ENCODE measurements at regions not wholly inside any gene's neighbourhood (a gene's known extent, or its start where the extent isn't known, plus 50 kb on each side); places are given as distances from the start of the nearest gene placed in this dataset.

DNA sequence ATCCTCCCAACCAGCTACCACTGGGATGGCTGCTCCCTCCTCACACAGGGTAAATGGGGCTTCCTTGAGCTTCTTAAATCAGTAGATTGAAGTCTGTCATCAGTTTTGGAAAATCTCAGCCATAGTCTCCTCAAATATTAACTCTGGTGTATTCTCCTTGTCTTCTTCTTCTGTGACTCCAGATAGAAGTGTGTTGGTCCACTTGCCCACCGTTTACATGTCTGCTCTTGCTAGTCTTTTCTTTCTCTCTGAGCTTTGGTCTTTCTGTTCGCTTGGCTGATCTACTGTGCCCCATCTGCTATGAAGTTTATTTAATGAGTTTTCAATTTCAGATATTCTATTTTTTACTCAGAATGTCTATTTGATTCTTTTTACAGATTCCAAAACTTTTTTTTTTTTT lies 281.7 kb upstream of the HDAC4 start:
- DNase-seq: no peak

DNA sequence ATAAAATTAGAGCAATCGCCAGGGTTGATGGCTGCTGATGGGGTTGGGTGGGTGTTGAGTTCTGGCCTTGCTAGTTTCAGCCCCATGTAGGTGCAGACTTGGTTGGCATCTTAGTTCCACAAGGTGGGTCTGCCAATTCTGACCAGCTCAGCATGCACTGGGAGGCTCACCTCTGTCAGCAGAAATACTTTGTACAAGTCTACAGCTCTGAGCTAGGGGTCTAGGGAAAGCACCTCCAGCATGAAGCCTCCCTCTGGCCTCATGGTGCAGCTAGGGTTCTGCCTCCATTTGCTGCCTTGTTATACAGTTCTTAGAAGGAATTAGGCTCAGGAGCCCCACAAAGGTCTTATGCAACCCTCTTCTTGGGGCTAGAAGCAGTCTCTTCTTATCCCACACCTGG lies 278.9 kb upstream of the HDAC4 start:
- DNase-seq: no peak

DNA sequence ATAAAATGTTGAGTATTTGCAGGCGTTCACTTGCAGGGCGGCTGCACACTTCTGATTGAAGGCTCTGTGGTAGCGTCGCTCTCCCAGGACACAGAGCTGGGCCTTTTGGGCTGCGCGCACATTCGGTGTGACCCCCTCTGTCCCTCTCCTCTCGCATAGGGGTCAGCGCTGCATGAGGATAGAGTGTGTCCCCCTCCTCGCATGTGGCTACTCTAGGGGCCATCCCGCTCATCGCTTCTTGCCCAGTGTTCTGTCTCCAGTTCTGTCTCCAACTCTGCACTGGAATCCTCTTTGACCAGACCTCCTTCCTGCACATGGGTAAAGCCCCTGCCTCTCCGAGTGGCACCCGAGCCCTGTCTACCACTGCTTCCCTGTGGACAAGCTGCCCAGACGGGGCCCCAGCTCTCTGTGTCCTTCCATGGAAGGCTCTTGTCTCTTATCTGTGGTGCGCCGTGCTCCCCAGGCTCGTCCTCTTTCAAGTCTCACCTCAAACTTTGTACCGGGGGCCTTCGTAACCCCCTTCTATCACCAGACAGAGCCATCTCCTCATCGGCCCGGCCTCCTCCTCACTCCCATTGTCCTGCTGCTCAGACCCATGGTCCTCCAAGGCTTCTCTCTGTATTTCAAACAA lies 278.0 kb upstream of the HDAC4 start:
- no peak for DNase-seq

DNA sequence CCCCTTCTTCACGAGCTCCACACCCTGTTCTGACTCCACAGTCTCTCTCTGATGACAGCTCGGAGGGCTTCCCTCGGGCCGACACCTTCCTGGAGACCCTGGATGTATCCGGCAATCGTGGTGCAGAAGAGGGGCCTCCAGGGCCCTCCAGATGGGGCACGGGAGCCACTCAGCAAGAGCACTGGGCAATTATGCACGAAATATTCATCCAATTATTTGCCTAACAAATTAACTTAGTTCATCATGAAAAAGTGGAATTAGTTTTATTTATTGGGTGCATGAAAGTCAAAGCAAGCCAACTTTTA lies 277.3 kb upstream of the HDAC4 start:
- no peak for DNase-seq

DNA sequence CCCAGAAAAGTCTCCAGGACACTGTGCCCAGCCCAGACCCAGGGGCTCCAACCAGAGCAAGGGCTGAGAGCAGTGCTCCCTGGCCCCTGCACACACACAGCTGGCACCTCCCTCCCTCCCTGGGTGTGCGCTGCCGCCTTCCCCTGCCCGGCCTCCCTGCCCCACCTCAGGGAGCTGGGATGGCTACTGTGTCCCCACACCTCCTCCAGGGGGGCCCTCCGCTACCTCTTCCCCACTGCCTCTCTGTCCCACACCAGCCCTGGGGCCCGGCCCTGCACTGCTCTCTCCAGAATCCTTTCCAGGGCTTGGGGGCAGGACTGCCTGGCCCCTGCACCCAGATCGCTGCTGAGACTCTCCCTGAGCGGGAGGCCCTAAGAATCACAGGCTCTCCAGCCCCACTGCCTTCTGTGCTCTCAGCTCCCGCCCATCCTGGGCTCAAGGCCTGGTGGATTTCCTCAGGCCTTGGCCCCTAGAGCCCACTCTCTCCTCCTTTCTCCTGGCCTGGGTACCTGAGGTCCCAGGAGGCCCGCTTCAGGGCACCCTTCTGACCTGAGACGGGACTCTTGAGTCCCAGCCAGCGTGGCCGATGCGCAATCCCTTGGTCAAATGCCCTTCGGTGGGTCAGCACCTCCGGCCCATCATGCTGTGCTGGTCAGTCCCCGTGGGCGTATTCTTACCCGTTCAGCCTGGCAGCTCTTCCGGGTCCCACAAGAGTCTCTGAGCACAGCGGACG lies 276.8 kb upstream of the HDAC4 start:
- no peak for DNase-seq

DNA sequence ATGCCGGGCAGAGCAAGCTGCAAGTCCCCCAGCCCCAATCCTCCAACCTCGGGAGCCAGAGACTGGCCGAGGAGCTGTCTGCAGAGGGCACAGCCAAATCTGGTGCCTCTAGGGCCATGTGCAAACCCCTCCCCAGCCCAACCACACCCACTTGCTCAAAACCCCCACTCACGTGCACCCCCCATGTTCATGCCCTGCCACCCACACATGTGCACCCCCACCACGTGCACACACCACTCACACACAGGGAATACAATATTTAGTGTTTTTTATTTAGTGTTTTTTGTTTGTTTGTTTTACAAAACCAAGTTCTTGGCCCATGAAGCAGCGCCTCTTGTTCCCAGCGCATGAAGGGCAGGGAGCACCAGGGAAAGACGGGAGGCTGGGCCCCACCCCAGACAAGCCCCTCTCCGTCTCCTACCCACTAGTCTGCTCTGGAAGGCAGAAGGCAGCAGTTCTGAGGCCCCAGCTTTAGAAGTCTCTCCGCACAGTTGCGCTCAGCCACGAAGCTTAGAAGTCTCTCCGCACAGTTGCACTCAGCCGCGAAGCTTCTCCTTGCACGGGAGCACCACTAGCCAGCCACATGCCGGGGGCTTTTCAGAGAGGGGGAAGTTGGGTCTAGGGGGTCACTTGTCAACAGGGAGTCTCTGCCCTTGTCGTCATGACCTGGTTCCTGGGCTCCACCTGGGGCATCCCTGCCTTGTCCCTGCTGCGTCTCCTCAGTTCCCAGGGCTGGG lies 276.1 kb upstream of the HDAC4 start:
- DNase-seq: no peak

DNA sequence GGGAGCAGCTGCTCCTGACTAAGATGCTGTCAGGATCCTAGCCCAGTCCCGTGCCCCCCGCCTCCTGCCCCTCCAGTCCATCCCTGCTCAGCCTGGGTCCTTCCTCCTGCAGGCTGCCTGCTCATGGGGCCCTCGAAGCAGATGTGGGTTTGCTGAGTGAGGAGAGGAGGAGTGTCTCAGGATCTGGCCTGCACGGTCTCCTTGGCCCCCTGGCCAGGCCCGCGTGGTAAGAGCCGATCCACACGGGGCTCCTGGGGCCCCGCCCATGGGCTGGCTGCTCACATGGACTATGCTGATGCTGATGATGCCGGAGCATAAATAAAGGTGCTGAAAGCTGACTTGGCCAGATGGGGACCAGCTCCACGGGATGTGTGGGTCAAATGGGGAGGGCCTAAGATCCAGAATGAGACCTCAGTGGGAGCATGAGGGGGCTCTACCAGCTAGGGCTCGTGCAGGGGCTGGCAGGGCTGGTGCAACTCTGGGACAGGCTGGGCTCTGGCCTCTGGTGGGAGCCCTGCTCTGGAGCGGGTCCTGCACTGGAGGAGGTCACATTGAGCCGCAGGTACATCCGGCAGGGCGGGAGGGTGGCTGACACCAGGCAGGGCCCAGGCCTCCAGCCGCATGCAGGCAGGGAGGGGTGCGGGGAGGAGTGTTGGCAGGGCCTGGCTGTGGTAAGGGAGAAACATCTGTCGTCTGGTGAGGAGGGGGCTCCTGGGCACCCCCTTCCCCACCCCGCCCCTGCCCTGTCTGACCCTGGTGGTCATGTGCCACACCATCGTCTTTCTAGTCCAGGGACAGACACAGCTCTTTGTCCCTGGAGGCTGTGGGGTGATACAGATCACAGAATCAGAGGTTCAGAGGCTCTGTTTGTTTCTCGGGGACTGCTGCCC lies 275.3 kb upstream of the HDAC4 start:
- DNase-seq: no peak

DNA sequence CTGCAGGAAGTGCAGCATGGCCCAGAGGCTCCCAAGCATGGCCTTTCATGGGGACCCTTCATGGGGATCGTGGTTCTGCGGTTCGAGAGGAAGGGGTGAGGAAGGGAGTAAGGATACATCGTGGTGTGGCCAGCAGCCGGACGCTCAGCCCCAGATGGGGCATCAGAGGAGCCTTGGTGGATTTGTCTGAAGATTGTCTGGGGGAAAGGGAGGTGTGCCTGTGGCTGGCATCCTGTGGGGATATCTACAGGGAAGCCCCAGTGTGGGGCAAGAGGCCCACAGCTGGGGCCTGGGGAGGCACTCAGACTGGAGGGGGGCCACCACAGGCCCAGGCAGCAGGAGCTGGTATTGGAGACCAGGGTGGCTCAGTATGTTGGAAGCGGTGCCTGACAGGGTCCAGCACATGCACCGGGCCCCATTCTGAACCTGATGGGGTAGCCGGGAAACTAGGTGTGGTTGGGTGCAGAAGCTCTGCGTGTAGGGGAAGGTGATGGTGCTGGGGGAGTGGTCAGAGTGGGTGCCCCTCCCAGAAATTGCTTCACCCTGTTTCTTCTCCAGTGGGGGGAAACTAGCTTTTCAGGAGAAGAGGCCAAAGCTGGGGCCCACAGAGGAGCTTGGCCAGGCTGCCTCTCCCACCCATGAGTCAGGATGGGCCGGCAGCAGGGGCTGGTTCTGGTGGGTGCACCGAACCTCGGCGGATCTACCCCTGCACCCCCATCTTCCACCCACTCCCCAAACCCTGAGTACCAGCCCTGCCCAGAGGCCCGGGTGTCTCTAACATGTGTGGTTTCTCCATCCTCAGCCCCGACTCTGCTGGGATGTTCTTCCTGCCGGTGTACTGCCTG lies 274.4 kb upstream of the HDAC4 start:
- no peak for DNase-seq

DNA sequence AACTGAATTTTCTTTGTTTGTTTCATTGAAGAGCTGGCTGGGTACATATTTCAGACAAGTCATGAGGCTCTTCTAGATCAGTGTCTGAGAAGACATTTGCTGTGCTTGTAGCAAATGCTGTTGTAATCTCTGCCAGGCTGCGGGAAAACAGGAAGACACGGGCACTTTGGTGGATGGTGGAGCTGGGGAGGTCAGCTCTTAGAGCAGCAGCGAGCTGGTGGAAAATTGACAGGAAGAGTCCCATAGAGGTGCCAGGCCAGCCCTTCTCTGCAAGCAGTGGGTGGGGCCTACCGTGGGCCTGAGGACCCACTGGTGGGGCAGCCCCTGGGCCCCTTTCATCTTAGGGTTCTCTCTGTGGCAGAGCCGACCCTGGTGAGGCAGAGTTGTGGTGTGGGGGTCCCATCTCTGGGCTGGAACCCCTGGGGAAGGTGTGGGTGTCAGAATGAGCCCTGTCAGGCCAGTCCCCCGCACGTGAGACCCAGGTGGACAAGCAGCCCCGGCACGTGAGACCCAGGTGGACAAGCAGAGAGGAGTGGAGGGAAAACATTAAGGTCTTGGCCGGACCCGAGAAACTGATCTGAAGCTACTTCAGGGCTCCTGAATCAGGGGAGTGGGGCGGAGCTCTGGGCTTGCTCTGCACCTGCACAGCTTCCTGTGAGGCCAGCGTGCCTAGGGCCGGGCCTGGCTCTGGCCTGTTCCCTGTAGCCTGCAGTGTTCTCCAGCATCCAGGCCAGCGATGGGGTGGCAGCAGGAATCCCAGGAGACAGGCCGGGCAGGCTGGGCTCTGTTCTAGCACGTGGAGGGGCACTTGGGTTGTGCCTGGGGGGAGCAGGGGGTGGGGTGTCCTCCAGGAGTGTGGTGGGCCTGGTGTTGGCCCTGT lies 273.5 kb upstream of the HDAC4 start:
- DNase-seq: no peak

DNA sequence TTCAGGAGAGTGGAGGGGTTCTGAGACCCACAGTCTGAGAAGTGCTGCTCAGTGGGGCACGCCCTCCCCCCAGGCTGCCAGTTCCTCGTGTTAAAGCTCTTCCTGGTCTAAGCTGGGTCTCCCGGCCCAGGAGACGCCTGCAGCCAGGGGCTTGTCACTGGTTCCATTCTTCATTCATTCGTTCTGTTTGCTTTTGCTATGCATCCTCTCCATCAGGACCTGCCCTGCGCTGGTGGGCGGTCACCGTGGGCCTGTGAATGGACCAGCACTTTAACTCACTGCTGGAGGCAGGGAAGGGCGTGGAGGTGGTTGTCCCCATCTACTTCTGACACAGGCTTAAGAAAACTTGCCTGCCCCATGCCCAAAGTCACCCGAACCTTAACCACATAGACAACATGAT lies 272.8 kb upstream of the HDAC4 start:
- DNase-seq: no peak

DNA sequence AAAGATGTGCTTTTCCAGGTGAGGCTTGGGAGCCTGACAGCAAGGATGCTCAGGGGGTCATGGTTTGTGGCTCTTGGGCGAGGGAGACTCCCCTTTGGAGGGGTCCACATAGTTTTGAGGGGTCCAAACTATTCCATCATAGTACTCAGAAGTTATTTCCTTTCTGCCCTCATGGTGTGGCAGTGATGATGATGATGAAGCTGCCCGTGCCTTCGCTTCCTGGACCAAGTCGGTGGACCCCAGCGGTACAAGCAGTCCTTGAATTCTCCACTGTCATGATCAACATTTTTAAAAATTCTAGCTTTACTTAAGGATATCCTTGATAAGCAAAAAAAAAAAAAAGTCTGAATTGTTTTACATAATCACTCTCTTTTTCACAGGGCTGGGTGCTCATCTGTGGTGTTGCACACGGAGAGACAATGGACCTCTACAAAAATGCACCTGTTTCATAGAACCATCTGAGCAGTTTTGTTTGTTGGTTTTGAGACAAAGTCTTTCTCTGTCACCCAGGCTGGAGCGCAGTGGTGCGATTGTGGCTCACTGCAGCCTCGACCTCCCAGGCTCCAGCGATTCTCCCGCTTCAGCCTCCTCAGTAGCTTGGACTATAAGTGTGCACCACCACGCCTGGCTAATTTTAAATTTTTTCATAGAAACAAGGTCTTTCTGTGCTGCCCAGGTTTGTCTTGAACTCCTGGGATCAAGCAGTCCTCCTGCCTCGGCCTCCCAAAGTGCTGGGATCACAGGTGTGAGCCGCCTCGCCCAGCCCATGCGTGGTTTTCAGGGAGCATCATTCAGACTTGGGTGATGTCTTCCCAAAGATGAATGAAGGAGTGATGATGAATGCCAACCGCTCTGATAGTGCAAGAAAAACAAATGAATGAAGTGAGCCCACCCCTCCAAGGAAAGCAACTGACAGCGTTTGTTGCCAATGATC lies 271.4 kb upstream of the HDAC4 start:
- DNase-seq: no peak

DNA sequence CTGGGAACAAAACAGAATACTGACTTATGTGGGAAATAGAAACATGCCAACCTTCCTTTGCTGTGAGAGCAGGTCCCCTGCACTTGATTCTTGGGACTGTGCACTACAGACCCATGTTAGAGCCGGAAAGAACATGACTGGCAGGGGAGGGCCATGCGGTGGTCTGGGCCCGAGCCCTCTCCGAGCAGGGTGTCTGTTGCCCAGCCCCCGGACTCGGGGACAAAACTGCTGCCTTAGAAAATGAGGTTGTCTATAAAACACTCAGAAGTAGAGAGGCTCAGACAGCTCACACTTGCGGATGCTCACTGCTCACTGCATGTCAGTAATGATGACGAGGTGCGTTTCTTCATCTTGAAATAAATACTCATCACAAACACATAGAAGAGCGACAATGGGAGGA lies 270.7 kb upstream of the HDAC4 start:
- no peak for DNase-seq

DNA sequence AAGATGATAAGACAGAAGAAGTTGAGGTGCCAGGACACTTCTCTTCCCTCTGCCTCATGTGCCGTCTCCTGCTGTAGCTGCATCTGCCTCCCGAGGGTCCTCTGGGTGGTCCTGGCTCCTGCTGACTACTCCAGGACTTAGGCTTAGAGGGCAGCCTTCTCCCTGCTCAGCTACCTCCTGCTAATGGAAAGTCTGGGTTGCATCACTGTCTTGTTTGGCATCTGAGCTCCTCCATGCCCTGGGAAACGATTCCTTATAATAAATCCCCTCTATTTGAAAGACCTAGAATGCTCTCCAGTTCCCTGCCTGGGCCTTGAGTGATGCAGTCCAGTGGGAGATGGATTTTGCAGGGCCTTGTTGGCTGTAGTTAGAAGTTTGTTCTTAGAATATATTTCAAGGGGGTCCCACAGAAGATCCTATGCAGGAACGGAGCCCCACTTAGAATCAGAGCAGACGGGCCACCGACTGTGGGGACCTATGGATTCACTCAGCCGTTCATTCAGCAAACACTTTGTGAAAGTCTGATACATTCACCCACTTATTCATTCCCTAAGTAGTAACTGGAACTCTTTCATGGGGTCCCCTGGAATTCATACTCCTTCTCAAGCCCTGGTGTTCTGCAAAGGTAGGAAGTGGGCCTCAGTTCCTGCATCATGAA lies 269.8 kb upstream of the HDAC4 start:
- DNase-seq: no peak

DNA sequence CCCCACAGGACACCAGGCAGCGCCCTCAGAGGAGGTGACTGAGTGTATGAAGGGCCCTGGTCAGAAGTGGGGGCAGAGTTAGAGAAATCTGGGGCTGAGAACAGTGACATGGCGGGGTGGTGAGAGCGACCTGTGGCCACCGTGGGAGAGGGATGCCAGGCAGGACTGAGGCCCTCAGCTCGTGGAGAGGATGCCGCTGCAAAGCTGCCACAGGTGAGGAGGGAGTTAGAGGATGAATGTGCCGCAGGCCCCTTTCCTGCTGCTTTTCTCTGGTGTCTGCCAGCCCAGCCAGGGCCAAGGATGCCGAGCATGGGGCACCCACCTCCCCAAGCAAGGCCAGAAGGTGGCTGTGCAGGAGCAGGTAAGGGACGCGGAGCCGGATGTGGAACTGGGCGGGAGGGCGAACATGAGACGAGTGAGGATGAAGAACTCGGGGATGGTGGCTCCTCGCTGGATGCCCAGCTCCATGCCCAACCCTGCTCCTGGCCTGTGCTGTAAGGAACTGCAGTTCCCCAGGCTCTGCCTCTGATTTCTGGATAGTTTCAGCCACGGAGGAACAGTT lies 269.2 kb upstream of the HDAC4 start:
- no peak for DNase-seq

DNA sequence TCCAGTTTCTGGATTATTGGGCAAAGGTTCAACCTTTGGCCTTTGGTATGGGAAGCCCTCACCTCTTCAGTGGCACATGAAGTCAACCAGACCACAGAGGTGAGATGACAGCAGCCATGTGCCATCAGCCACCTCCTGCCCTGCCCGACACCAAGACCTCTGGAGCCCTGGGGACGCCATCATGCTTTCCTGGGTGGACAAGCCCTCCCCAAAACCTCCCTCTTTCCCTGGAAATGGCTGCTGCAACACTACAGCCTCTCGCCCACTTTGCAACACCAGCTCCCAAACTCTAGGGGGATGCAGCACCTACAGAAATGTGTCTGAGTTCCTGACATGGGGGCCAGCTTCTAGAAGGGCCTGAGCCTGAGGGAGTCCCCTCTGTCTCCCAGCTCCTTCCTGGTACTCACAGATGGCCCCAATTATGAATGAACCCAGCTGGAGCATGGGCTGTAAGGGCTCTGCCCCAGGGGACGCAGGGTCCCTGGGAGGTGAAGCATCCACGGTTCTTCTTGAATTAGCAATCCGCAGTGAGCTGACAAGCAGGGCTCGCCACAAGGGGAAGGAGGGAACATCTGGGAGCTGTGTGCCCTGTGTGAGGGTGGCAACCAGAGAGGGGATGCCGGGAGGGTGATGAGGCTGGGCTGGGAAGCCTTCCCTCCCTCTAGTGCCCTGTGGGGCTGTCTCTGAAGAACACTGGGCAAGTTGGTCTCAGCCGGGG lies 268.5 kb upstream of the HDAC4 start:
- no peak for DNase-seq

DNA sequence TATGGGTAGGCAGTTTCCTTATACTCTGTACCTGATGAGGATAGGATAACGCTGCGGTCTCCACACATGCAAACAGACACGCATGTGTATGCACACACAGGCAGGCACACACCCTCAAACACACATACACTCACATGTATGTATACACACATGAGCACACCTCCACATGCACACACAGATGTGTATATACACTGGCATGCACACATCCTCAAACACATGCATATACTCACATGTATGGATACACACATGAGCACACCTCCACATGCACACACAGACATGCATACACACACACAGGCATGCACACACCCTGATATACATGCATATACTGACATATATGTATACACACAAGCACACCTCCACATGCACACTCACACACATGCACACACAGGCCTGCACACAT lies 267.8 kb upstream of the HDAC4 start:
- no peak for DNase-seq

DNA sequence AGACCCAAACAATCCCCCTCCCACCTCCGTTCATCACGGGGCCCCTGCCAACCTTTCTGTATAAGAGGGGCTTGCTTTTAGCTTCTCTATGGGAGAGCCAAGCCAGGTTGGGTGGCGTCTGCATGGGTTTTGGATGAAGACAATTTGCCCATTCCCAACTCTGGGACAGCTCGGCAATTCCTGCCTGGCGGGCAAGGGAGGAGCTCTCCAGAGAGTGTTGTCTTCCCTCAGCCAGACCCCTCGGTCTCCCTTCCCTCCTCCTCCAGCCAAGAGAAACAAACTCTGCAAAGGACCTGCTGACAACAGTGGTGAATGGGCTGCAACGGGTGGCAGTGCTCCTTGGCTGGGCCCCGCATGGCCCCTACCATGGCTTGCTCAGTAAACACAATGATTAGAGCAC lies 267.2 kb upstream of the HDAC4 start:
- DNase-seq: no peak

DNA sequence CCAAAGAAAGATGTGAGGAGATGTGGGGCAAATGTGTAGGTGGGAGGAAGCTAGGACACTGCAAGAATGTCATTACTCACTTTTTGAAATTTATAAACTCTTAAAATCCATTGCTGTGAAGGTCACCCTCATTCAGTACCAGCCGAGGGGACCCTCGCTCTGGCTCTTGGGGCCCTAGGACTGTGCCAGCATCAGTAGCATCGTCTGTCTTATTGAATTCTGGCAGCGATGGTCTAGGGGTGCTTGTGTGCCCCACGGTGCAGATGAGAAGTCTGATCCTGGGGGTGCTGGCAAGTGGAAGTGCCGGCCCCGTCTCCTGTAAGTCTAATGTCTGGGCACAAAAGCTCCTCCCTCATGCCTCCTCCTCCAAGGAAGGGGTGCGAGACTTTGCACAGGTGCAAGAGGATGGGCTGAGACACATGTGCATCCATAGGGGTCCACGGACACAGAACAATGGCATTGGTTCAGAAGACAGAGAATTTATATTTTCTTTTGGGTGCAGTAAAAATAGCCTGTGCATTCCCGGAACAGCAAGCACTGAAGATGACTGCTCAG lies 266.7 kb upstream of the HDAC4 start:
- DNase-seq: no peak

Data from fibroblast of skin of scalp (primary cell).